CD4-positive, alpha-beta T cell treated with Interferon gamma for 1 hour (primary cell): ENCODE measurements at regions not wholly inside any gene's neighbourhood (a gene's known extent, or its start where the extent isn't known, plus 50 kb on each side); places are given as distances from the start of the nearest gene placed in this dataset.

Source experiments
- DNase-seq: peaks from one replicate; pipeline ENCODE4 v3.0.0-alpha.2; 2020

DNA sequence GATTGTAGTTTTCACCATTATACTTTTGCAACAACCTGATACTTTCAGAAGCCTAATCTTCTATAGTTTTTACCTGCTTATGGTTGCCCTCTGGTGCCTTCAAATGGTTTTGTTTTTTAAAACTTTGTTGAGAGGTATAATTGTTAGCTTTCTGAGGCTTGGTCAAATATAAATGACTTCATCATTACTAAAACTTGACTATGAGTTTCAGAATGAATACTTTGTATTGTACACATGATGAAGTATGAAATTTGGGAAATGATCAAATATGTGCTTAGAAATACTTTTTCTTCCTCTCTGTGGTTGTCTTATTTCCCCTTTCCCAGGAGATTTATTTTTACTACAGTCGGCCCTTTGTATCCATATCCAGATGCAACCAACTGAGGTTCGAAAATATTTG lies 151.8 kb upstream of the B3GALT2 start:
- no peak for DNase-seq

DNA sequence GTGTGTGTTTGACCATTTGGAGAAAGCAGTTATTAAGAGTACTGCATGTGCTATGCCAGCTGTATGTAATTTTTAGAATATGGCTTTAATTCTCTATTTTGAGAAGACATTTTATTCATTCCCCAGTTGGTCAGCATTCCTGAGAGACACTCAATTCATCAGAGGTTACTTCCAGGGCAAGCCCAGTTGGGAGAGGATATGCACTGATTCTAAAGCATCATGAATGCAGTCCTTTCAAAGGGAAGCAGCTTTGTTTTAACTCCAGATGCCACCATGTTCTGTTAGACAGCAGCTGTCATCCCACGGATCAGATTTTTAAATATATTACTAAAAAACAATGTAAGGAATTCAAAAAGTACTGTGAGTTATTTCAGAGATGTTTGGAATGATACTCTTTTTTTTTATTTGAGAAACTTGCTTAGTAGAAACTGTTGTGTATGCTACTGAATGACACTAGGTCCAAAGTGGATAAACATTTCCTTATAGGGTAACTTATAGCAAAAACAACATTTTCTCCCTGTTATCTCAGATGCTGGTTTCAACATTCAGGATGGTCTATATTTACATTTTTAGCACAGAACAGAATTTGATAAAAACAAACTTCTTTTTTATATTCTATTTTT lies 149.5 kb upstream of the B3GALT2 start:
- DNase-seq = no peak

GRCh38 chr1:193333166-193333565 lies 146.8 kb upstream of the B3GALT2 start:
- no peak for DNase-seq

GRCh38 chr1:193326296-193326695 lies 139.9 kb upstream of the B3GALT2 start:
- no peak for DNase-seq

DNA sequence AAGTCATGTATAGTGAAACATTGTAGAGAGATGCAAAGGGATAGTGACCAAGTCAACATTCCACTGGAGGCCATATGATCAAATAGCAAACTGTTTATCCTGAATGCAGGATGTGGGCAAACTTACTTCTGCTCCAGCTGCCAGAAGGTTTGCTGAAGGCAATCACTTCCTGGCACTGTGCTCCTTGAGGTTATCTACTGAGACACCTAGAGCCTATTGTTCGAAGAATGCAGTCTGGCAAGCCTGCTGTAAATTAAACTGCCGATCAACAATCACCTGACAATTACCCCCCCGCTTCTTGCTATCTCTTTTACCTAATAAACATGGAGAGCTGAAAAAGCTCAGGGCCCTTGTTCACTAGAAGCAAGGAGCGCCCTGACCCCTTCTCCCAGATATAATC lies 139.4 kb upstream of the B3GALT2 start:
- DNase-seq = no peak

DNA sequence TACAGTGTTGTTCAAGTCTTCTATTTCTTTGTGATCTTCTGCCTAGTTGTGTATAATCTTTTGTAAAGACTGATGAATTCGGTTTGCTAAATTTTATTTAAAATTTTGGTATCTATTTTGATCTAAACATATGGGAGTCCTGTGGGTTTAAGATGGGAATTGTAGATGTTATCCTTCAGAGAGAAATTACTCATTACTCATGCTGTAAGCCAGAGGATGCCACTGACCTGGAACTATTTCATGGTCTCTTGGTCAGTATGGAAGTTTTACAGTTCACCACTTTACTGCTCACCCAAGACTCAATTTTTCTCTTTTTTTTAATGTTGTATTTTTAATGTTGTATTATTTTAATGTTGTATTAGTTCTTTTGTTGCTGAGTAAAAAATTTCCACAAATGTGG lies 138.6 kb upstream of the B3GALT2 start:
- no peak for DNase-seq

DNA sequence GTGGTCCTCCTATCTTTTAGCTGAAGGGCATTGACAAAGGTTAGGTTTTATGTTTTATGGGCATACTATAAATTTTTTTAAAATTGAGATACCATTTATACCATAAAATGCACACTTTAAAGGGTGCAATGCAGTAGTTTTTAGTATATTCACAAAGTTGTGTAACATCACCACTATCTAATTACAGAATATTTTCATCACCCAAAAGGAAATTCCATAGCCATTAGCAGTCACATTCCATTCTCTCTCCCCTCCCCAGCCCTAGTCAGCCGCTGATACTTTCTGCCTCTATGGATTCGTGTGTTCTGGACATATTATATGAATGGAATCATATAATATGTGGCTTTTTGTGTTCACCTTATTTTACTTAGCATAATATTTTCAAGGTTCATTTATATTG lies 135.8 kb upstream of the B3GALT2 start:
- DNase-seq = no peak

- DNase-seq = no peak
Observed at GRCh38 chr1:193321242-193321840, 134.9 kb upstream of the B3GALT2 start.

DNA sequence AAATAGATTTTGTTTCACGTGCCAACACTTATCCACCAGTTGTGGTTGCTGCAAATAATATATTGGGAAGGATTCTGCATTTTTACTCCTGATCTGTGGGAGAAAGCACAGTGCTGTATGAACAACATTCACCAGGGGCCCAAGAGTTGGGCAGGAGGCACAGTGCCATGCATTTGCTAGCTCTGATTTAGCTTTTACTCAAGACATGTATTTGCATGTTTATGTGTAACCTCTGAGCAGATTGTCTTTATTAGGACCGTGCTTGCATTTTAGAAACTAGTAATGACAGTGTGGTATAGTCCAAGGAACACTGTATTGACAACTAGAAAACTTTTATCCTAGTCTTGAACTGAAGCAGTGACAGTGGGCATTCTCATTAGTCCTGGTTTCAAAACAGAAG lies 133.9 kb upstream of the B3GALT2 start:
- DNase-seq = no peak

- DNase-seq = no peak
Observed at GRCh38 chr1:193318347-193318746, 131.9 kb upstream of the B3GALT2 start.

DNA sequence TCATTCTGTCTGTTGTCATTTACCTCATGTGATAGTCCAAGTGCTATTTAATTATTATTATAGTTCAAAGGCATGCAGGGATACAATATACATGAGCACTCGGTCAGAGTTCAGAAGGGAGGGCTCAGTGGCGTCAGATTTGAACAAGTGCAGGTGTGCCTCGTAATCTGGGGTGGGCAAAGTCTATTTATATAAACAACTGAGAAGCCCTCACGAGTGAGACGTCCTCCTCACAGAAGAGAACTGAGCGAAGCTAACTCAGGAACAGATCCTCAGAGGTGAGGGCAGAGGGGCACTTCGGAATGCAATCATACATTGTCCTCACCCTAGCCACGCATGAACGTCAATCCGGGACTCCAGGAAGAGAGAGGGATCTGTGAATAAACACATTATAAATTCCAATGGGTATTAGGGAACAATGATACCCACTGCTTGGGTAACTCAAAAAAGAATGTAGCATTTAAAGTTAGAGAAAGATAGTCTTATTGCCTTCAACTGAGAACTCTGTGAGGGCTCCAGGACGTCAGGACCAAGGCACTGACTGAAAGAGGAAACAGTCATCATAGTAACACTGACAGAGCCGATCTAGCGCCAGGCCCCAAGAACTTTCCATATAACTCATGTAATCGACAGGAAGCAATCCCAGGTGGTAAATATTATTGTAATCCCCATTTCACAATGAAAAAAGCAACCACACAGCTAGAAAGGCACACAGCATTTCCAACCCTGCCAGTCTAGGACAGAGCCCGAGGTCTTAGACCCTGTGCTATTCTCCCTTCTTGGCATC lies 127.1 kb upstream of the B3GALT2 start:
- no peak for DNase-seq

- no peak for DNase-seq
Observed at GRCh38 chr1:193312432-193312831, 126.0 kb upstream of the B3GALT2 start.

- DNase-seq = no peak
Observed at GRCh38 chr1:193311226-193311948, 125.0 kb upstream of the B3GALT2 start.

GRCh38 chr1:193310564-193310963 lies 124.2 kb upstream of the B3GALT2 start:
- no peak for DNase-seq

DNA sequence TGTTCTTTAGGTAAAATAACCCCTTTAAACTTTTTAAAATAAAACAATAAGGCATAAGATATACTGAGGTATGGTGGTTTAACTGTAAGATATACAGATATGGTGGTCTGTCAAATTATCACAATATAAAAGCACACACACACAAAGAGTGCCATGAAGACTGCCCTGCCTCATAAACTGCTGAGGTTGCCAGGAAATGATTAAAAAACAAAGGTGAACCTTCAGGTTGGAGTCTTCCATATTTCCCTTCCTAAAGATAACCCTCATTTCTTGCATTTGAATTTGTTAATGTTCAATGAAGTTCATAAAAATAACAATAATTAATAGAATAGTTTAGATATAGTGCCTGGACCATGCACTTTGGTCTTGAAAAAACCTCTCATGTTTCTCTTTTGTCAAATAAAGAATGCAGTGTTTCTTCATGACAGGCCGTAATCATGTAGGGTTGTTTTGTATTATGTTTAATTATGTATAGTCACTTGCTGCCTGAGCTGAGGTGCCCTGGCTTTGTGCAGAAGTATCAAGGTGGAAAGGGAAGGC lies 123.6 kb upstream of the B3GALT2 start:
- DNase-seq = no peak

GRCh38 chr1:193308438-193308837 lies 122.0 kb upstream of the B3GALT2 start:
- DNase-seq = no peak

DNA sequence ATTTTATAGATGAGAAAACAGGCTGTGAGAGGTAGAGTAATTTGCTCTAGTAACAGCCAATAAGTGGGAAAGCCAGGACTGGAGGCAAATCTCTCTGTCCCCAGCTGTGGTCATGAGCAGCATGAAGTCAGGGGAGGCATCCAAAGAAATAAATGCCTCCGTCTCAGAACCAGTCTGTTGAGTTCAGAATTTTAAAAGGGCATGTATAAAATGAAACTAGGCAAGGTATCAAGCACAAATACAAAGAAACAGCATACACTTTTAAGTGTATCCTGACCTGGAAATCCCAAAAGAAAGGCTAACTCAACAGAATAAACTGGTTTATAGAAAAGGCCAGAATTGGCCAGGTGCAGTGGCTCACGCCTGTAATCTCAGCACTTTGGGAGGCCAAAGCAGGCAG lies 120.0 kb upstream of the B3GALT2 start:
- DNase-seq = no peak
